ENCODE measurements at regions not wholly inside any gene's neighbourhood (a gene's known extent, or its start where the extent isn't known, plus 50 kb on each side); places are given as distances from the start of the nearest gene placed in this dataset.

DNA sequence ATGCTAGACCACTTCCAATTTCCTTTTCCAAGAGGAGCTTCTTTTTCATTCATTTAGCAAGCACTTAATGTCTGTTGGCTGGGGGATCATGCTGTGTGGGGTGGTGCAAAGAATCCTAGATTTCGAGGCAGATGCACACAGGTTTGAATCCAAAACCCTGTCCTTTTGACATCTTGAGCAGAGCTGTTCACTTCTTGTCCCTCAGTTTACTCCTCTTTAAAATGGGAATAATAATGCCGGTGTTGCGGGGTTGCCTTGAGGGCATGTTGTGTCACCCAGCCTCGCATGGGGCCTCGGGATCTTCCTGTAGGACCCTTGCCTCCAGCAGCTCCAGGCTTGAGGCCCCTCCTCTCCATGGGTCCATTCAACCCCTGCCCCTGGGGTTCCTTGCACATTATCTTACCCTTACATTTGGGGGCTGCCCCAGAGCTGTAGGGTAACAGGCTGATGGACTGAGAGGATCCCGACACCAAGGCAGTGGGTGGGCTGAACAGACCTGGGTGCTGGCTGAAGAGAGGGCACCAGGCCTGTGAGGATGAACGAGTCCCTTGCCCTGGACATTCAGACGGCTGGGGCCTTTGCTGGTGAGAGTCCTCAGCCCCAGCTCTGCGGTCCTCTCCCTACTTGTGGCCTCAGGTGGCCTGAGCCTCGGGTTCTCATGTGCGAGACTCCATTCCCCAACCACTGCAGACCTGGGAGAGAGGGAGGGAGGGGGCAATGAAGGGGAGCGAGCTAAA, 145.8 kb downstream of the BARX1 start:
- TF ChIP-seq CTCF (IDR thresholded peaks at IDR 0.05) (no peak), TCF7L2 (IDR thresholded peaks at IDR 0.05; ENCODE audit: low read depth, low read length) (no peak), POLR2AphosphoS5 (IDR thresholded peaks at IDR 0.05; ENCODE audit: low read depth, low read length) (no peak), SIN3A (IDR thresholded peaks at IDR 0.05; ENCODE audit: borderline replicate concordance, insufficient read depth, low read depth, low read length) (no peak)

All from Panc1 (cell line).